ENCODE measurements at regions not wholly inside any gene's neighbourhood (a gene's known extent, or its start where the extent isn't known, plus 50 kb on each side); places are given as distances from the start of the nearest gene placed in this dataset.
"Not testable (repeated sequence)": the region's sequence is repeated elsewhere in the genome, so short reads cannot be mapped to it uniquely, and the experiment has no call there.

DNA sequence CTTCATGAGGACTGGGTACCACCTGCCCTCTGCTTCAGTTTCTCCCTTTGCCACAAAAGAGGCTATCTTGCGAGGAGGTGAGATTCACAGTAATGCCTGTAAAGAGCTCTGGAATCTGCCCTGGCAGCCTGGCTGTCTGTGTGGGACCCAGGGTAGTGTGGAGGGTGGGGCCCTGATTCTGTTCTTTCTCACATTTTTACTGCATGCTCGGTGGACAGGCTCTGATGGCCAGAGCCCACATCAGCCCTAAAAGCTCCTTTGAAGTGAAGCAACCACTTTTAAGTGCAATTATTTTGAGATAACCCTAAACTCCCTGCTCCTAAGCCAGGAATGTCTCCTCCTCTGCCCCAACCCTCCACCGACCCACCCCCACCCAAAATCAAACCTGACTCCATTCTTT, 92.1 kb upstream of the PODXL start:
- Histone ChIP-seq H3K27ac (ENCODE audit: low read length) (no peak overlapping the region), H3K36me3 (ENCODE audit: control insufficient read depth in 2 of 2, insufficient read depth in 2 of 2, low read length in 2 of 2) (no peaks in the 10 kb centered on the region), H3K9me3 (ENCODE audit: control insufficient read depth in 2 of 2, low read length in 2 of 2) (no peaks in the 10 kb centered on the region), H3K27me3 (ENCODE audit: control insufficient read depth in 1 of 2, insufficient read depth in 2 of 2, low read length in 2 of 2) (no peaks in the 10 kb centered on the region), H3K9ac (ENCODE audit: low read length in 2 of 2) (no peak overlapping the region), H3K4me3 (ENCODE audit: low read length in 2 of 2) (no peak overlapping the region), H3K4me1 (ENCODE audit: control insufficient read depth, insufficient read depth, low read length) (peaks cover 6% of the 10 kb centered on the region)

DNA sequence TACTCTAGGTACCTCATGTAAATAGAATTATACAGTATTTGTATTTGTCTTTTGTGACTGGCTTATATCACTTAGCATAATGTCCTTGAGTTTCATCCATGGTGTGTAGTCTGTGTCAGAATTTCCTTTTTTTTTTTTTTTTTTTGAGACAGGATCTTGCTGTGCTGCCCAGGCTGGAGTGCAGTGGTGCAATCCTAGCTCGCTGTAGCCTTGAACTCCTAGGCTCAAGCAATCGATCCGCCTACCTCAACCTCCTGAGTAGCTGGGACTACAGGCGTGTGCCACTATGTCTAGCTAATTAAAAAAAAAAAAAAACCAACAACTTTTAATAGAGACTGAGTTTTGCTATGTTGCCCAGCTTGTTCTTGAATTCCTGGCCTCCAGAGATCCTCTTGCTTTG, 89.8 kb upstream of the PODXL start:
- Histone ChIP-seq H3K4me1 (ENCODE audit: control insufficient read depth, insufficient read depth, low read length) (peaks cover 6% of the 10 kb centered on the region), H3K9me3 (ENCODE audit: control insufficient read depth in 2 of 2, low read length in 2 of 2) (no peaks in the 10 kb centered on the region), H3K36me3 (ENCODE audit: control insufficient read depth in 2 of 2, insufficient read depth in 2 of 2, low read length in 2 of 2) (no peaks in the 10 kb centered on the region), H3K27ac (ENCODE audit: low read length) (no peak overlapping the region), H3K9ac (ENCODE audit: low read length in 2 of 2) (no peak overlapping the region), H3K4me3 (ENCODE audit: low read length in 2 of 2) (no peak overlapping the region), H3K27me3 (ENCODE audit: control insufficient read depth in 1 of 2, insufficient read depth in 2 of 2, low read length in 2 of 2) (peaks cover 0 to 3% of the 10 kb centered on the region in 2 donors)

DNA sequence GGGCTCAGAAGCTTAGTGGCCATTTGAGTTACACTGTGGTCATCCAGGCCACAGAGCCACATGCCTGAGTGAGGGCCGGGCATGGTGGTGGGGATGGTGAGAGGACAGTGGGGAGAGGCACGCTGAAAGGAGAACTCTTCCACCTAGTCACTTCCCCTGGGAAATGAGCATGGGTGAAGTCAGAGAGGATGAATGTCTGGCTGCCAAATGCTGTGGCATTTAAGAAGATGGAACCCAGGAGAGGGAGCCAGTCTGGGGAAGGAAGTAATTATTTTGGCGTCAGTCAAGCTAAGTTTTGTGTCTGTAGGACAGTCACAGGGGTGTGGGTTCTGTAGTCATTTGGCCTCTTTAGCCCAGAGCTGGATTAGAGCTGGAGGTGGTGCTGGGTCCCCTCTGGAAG, 86.0 kb upstream of the PODXL start:
- Histone ChIP-seq H3K36me3 (ENCODE audit: control insufficient read depth in 2 of 2, insufficient read depth in 2 of 2, low read length in 2 of 2) (no peaks in the 10 kb centered on the region), H3K27ac (ENCODE audit: low read length) (no peak overlapping the region), H3K9me3 (ENCODE audit: control insufficient read depth in 2 of 2, low read length in 2 of 2) (no peaks in the 10 kb centered on the region), H3K4me3 (ENCODE audit: low read length in 2 of 2) (no peak overlapping the region), H3K4me1 (ENCODE audit: control insufficient read depth, insufficient read depth, low read length) (peaks cover 2% of the 10 kb centered on the region), H3K27me3 (ENCODE audit: control insufficient read depth in 1 of 2, insufficient read depth in 2 of 2, low read length in 2 of 2) (peaks cover 5 to 6% of the 10 kb centered on the region in 2 donors), H3K9ac (ENCODE audit: low read length in 2 of 2) (no peak overlapping the region)

DNA sequence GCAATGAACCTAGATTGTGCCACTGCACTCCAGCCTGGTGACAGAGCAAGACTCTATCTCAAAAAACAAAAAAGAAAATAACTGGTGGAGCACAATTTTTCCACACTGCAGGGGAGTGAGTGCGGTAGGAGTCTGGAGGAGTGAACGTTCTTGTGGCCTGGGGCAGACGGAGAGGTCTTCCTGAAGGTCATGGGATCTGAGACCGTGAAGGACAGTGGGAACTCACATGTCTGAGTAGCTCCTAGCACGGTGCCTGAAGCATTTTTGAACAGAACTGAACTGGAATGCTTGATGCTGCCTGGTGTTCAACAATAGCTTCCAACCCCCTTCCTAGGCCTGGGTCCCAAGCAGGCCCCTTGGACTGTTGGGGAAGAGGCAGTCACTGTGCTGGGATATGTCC, 84.3 kb upstream of the PODXL start:
- no peak overlapping the region for H3K4me3 ChIP-seq (ENCODE audit: low read length in 2 of 2)
- H3K27ac ChIP-seq (ENCODE audit: low read length): no peak overlapping the region
- no peaks in the 10 kb centered on the region for H3K36me3 ChIP-seq (ENCODE audit: control insufficient read depth in 2 of 2, insufficient read depth in 2 of 2, low read length in 2 of 2)
- peaks cover 2% of the 10 kb centered on the region for H3K4me1 ChIP-seq (ENCODE audit: control insufficient read depth, insufficient read depth, low read length)
- H3K27me3 ChIP-seq (ENCODE audit: control insufficient read depth in 1 of 2, insufficient read depth in 2 of 2, low read length in 2 of 2): peaks cover 5 to 6% of the 10 kb centered on the region in 2 donors
- H3K9ac ChIP-seq (ENCODE audit: low read length in 2 of 2): no peak overlapping the region
- H3K9me3 ChIP-seq (ENCODE audit: control insufficient read depth in 2 of 2, low read length in 2 of 2): no peaks in the 10 kb centered on the region

GRCh38 chr7:131638641-131639430, 82.4 kb upstream of the PODXL start:
- Histone ChIP-seq H3K9ac (ENCODE audit: low read length in 2 of 2) (no peak overlapping the region), H3K27ac (ENCODE audit: low read length) (no peak overlapping the region), H3K36me3 (ENCODE audit: control insufficient read depth in 2 of 2, insufficient read depth in 2 of 2, low read length in 2 of 2) (no peaks in the 10 kb centered on the region), H3K27me3 (ENCODE audit: control insufficient read depth in 1 of 2, insufficient read depth in 2 of 2, low read length in 2 of 2) (peaks cover 5 to 6% of the 10 kb centered on the region in 2 donors), H3K4me1 (ENCODE audit: control insufficient read depth, insufficient read depth, low read length) (no peaks in the 10 kb centered on the region), H3K4me3 (ENCODE audit: low read length in 2 of 2) (no peak overlapping the region), H3K9me3 (ENCODE audit: control insufficient read depth in 2 of 2, low read length in 2 of 2) (no peaks in the 10 kb centered on the region)

DNA sequence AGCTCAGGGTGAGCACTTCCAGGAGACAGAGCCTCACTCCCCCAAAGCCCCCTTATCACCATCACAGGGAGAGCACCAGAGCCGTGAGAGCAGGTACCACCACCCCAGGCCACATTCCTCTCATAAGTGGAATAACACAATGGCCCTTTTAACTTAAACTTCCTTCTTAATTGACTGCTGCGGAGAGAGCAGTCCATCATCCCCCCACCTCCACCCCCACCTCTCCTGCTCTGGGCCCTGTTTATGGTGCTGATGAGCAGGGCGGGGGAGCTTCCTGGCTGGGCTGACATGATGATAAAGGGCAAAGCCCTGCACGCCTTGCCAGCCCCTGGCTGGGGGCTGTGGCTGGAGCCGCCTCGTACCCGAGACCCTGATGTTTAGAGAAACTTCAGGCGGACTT, 81.4 kb upstream of the PODXL start:
- Histone ChIP-seq H3K36me3 (ENCODE audit: control insufficient read depth in 2 of 2, insufficient read depth in 2 of 2, low read length in 2 of 2) (no peaks in the 10 kb centered on the region), H3K4me3 (ENCODE audit: low read length in 2 of 2) (no peak overlapping the region), H3K4me1 (ENCODE audit: control insufficient read depth, insufficient read depth, low read length) (no peaks in the 10 kb centered on the region), H3K27me3 (ENCODE audit: control insufficient read depth in 1 of 2, insufficient read depth in 2 of 2, low read length in 2 of 2) (peaks cover 5 to 6% of the 10 kb centered on the region in 2 donors), H3K9ac (ENCODE audit: low read length in 2 of 2) (no peak overlapping the region), H3K27ac (ENCODE audit: low read length) (no peak overlapping the region), H3K9me3 (ENCODE audit: control insufficient read depth in 2 of 2, low read length in 2 of 2) (no peaks in the 10 kb centered on the region)

GRCh38 chr7:131636092-131636491, 79.7 kb upstream of the PODXL start:
- Histone ChIP-seq H3K4me3 (ENCODE audit: low read length in 2 of 2) (no peak overlapping the region), H3K36me3 (ENCODE audit: control insufficient read depth in 2 of 2, insufficient read depth in 2 of 2, low read length in 2 of 2) (no peaks in the 10 kb centered on the region), H3K9ac (ENCODE audit: low read length in 2 of 2) (no peak overlapping the region), H3K9me3 (ENCODE audit: control insufficient read depth in 2 of 2, low read length in 2 of 2) (no peaks in the 10 kb centered on the region), H3K4me1 (ENCODE audit: control insufficient read depth, insufficient read depth, low read length) (no peaks in the 10 kb centered on the region), H3K27me3 (ENCODE audit: control insufficient read depth in 1 of 2, insufficient read depth in 2 of 2, low read length in 2 of 2) (peaks cover 2 to 6% of the 10 kb centered on the region in 2 donors), H3K27ac (ENCODE audit: low read length) (no peak overlapping the region)

- H3K36me3 ChIP-seq (ENCODE audit: control insufficient read depth in 2 of 2, insufficient read depth in 2 of 2, low read length in 2 of 2); H3K9me3 ChIP-seq (ENCODE audit: control insufficient read depth in 2 of 2, low read length in 2 of 2); H3K9ac ChIP-seq (ENCODE audit: low read length in 2 of 2); H3K4me1 ChIP-seq (ENCODE audit: control insufficient read depth, insufficient read depth, low read length); H3K4me3 ChIP-seq (ENCODE audit: low read length in 2 of 2); H3K27me3 ChIP-seq (ENCODE audit: control insufficient read depth in 1 of 2, insufficient read depth in 2 of 2, low read length in 2 of 2); H3K27ac ChIP-seq (ENCODE audit: low read length): not testable (repeated sequence)
Measured at GRCh38 chr7:131634197-131634596, 77.8 kb upstream of the PODXL start.

DNA sequence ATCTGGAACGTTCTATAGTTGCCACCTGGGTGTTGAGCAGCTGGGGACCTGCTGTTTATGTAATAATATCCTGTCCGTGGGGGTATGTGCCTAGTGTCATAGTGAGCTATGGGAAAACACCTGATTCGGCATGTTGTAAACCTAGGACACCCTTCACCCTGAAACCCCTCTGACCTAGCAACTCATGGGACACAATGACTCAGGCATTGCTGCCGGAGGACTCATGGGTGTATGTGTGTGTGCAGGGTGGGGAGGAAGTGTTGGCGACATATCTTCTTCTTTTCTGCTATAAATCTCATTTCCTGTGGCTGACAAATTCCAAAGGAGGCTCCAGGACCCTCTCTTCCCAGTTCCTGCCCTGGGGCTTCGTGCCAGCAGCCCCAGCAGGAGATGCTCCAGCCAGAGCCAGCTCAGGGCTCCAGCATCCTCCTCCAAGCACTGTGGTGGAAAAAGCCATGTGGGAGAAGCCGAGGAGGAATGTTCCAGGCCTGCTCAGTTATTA, 77.0 kb upstream of the PODXL start:
- Histone ChIP-seq H3K36me3 (ENCODE audit: control insufficient read depth in 2 of 2, insufficient read depth in 2 of 2, low read length in 2 of 2) (no peaks in the 10 kb centered on the region), H3K9me3 (ENCODE audit: control insufficient read depth in 2 of 2, low read length in 2 of 2) (no peaks in the 10 kb centered on the region), H3K27me3 (ENCODE audit: control insufficient read depth in 1 of 2, insufficient read depth in 2 of 2, low read length in 2 of 2) (peaks cover 0 to 4% of the 10 kb centered on the region in 2 donors), H3K4me1 (ENCODE audit: control insufficient read depth, insufficient read depth, low read length) (peaks cover 3% of the 10 kb centered on the region), H3K27ac (ENCODE audit: low read length) (no peak overlapping the region), H3K4me3 (ENCODE audit: low read length in 2 of 2) (no peak overlapping the region), H3K9ac (ENCODE audit: low read length in 2 of 2) (no peak overlapping the region)

- H3K4me1 ChIP-seq (ENCODE audit: control insufficient read depth, insufficient read depth, low read length): peaks cover 3% of the 10 kb centered on the region
- H3K36me3 ChIP-seq (ENCODE audit: control insufficient read depth in 2 of 2, insufficient read depth in 2 of 2, low read length in 2 of 2): no peaks in the 10 kb centered on the region
- no peaks in the 10 kb centered on the region for H3K9me3 ChIP-seq (ENCODE audit: control insufficient read depth in 2 of 2, low read length in 2 of 2)
- H3K4me3 ChIP-seq (ENCODE audit: low read length in 2 of 2): no peak overlapping the region
- no peak overlapping the region for H3K27ac ChIP-seq (ENCODE audit: low read length)
- H3K27me3 ChIP-seq (ENCODE audit: control insufficient read depth in 1 of 2, insufficient read depth in 2 of 2, low read length in 2 of 2): peaks cover 0 to 3% of the 10 kb centered on the region in 2 donors
- no peak overlapping the region for H3K9ac ChIP-seq (ENCODE audit: low read length in 2 of 2)
Measured at GRCh38 chr7:131630427-131630826, 74.0 kb upstream of the PODXL start.

DNA sequence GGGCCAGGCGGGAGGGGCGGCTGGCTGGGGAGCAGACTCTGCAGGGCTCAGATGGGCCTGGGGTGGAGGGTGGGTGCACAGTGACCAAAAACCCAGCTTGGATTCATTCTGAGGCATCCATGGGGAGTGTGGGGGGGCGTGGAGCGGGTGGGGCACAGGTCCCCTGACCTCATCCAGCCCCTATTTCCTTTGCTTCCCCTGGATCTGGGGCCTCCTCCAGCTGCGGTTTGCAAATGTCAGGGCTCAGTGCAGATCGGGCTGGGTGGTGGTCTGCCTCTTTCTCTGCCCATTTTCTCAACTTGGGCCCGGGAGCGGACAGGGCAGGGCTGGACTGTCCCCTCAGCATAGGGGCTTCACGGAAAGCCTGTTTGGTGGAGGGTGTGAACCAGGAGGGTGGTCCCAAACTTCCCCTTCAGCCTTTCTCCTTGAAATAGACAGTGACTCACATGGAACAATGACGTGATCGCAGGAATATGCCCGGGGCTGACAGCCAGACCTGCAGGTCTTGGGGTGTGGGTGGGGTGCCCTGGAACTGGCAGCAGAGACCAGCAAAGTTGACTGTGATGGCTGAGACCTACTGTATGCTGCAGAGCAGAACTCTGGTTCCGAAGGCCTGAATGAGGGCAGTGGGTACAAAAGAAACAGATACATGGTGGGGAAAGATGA, 72.9 kb upstream of the PODXL start:
- no peak overlapping the region for H3K27ac ChIP-seq (ENCODE audit: low read length)

More for the DNA sequence above, 72.9 kb upstream of the PODXL start:
- Histone ChIP-seq H3K9me3 (ENCODE audit: control insufficient read depth in 2 of 2, low read length in 2 of 2) (no peaks in the 10 kb centered on the region), H3K4me3 (ENCODE audit: low read length in 2 of 2) (no peak overlapping the region), H3K4me1 (ENCODE audit: control insufficient read depth, insufficient read depth, low read length) (peaks cover 3% of the 10 kb centered on the region), H3K9ac (ENCODE audit: low read length in 2 of 2) (no peak overlapping the region), H3K36me3 (ENCODE audit: control insufficient read depth in 2 of 2, insufficient read depth in 2 of 2, low read length in 2 of 2) (no peaks in the 10 kb centered on the region), H3K27me3 (ENCODE audit: control insufficient read depth in 1 of 2, insufficient read depth in 2 of 2, low read length in 2 of 2) (peaks cover 0 to 3% of the 10 kb centered on the region in 2 donors)
